ENCODE measurements at regions not wholly inside any gene's neighbourhood (a gene's known extent, or its start where the extent isn't known, plus 50 kb on each side); places are given as distances from the start of the nearest gene placed in this dataset.

- H3K9me3 ChIP-seq (ENCODE audit: control insufficient read depth, low read length), result no peaks in the 10 kb centered on the region
- H2AFZ ChIP-seq, result no peak overlapping the region
- no peak overlapping the region for H3K9ac ChIP-seq
- H3K4me1 ChIP-seq, result no peaks in the 10 kb centered on the region
- H3K27ac ChIP-seq, result no peak overlapping the region
- H3K36me3 ChIP-seq (ENCODE audit: control insufficient read depth, insufficient read depth, low read length), result no peaks in the 10 kb centered on the region
- H3K27me3 ChIP-seq (ENCODE audit: control insufficient read depth, insufficient read depth, low read length), result no peaks in the 10 kb centered on the region
- no peak overlapping the region for H3K4me3 ChIP-seq (ENCODE audit: low read depth, low read length)
- TF ChIP-seq CTCF (IDR thresholded peaks at IDR 0.05), result no peak
- H3K4me2 ChIP-seq (ENCODE audit: low read length), result no peak overlapping the region
- no peaks in the 10 kb centered on the region for H3K79me2 ChIP-seq
These were observed 54.6 kb upstream of the COX10 start for GRCh38 chr17:14014657-14015056.

GRCh38 chr17:14015271-14015670 is 54.0 kb upstream of the COX10 start:
- Histone ChIP-seq H2AFZ (no peak overlapping the region), H3K9ac (no peak overlapping the region), H3K4me3 (ENCODE audit: low read depth, low read length) (no peak overlapping the region), H3K79me2 (no peaks in the 10 kb centered on the region), H3K4me1 (no peaks in the 10 kb centered on the region), H3K36me3 (ENCODE audit: control insufficient read depth, insufficient read depth, low read length) (no peaks in the 10 kb centered on the region), H3K9me3 (ENCODE audit: control insufficient read depth, low read length) (no peaks in the 10 kb centered on the region), H3K27me3 (ENCODE audit: control insufficient read depth, insufficient read depth, low read length) (no peaks in the 10 kb centered on the region), H3K4me2 (ENCODE audit: low read length) (no peak overlapping the region), H3K27ac (no peak overlapping the region)
- no peak for TF ChIP-seq CTCF (IDR thresholded peaks at IDR 0.05)

- no peak overlapping the region for H3K4me3 ChIP-seq (ENCODE audit: low read depth, low read length)
- no peak for TF ChIP-seq CTCF (IDR thresholded peaks at IDR 0.05)
- H3K27ac ChIP-seq, result no peak overlapping the region
- no peak overlapping the region for H2AFZ ChIP-seq
- no peaks in the 10 kb centered on the region for H3K79me2 ChIP-seq
- no peaks in the 10 kb centered on the region for H3K27me3 ChIP-seq (ENCODE audit: control insufficient read depth, insufficient read depth, low read length)
- H3K4me2 ChIP-seq (ENCODE audit: low read length), result no peak overlapping the region
- H3K9me3 ChIP-seq (ENCODE audit: control insufficient read depth, low read length), result no peaks in the 10 kb centered on the region
- no peaks in the 10 kb centered on the region for H3K36me3 ChIP-seq (ENCODE audit: control insufficient read depth, insufficient read depth, low read length)
- H3K4me1 ChIP-seq, result no peaks in the 10 kb centered on the region
- H3K9ac ChIP-seq, result no peak overlapping the region
These were observed 52.4 kb upstream of the COX10 start for GRCh38 chr17:14016858-14017257.

GRCh38 chr17:14019186-14019956 is 49.9 kb upstream of the COX10 start:
- TF ChIP-seq CTCF (IDR thresholded peaks at IDR 0.05), result no peak

More at GRCh38 chr17:14019186-14019956, 49.9 kb upstream of the COX10 start:
- Histone ChIP-seq H3K27me3 (ENCODE audit: control insufficient read depth, insufficient read depth, low read length) (no peaks in the 10 kb centered on the region), H3K36me3 (ENCODE audit: control insufficient read depth, insufficient read depth, low read length) (no peaks in the 10 kb centered on the region), H3K79me2 (no peaks in the 10 kb centered on the region), H3K4me3 (ENCODE audit: low read depth, low read length) (no peak overlapping the region), H3K4me1 (no peaks in the 10 kb centered on the region), H2AFZ (no peak overlapping the region), H3K9ac (no peak overlapping the region), H3K27ac (no peak overlapping the region), H3K9me3 (ENCODE audit: control insufficient read depth, low read length) (no peaks in the 10 kb centered on the region), H3K4me2 (ENCODE audit: low read length) (no peak overlapping the region)
